T-helper 17 cell (primary cell): ENCODE measurements at regions not wholly inside any gene's neighbourhood (a gene's known extent, or its start where the extent isn't known, plus 50 kb on each side); places are given as distances from the start of the nearest gene placed in this dataset.

Experiments
- ATAC-seq: fragments of 150-1000 bp; cut with Tn5 transposase; 2 replicates; pipeline ENCODE4 v1.10.0; 2021; ENCODE audit warnings: mild to moderate bottlenecking, moderate library complexity
- DNase-seq, 3 donors: peaks; one replicate each; pipeline versions ENCODE4 v3.0.0 to v3.0.0-alpha.2; 2020 to 2021
- H3K9me3 ChIP-seq: one replicate; pipeline ENCODE4 v1.7.0; 2013; ENCODE audit warnings: low read length, mild to moderate bottlenecking; ENCODE audit not compliant: control insufficient read depth, poor library complexity, severe bottlenecking
- H3K27ac Mint-ChIP-seq: one replicate; pipeline ENCODE4 v1.8.0; 2022; ENCODE audit warnings: mild to moderate bottlenecking, moderate library complexity, mixed read lengths
- H3K27me3 Mint-ChIP-seq: one replicate; pipeline ENCODE4 v1.8.0; 2022; ENCODE audit warnings: mixed read lengths
- H3K36me3 Mint-ChIP-seq: one replicate; pipeline ENCODE4 v1.8.0; 2022; ENCODE audit warnings: low read depth, mixed read lengths
- H3K4me1 Mint-ChIP-seq: one replicate; pipeline ENCODE4 v1.8.0; 2022; ENCODE audit warnings: mild to moderate bottlenecking, mixed read lengths
- H3K4me3 Mint-ChIP-seq: one replicate; pipeline ENCODE4 v1.8.0; 2022; ENCODE audit warnings: mild to moderate bottlenecking, moderate library complexity, mixed read lengths

- H3K36me3 Mint-ChIP-seq, result no peaks in the 10 kb centered on the region
- H3K4me1 Mint-ChIP-seq, result no peaks in the 10 kb centered on the region
- H3K27ac Mint-ChIP-seq, result no peak overlapping the region
- no peak for DNase-seq
- H3K4me3 Mint-ChIP-seq, result no peak overlapping the region
- ATAC-seq, result no peak
- H3K27me3 Mint-ChIP-seq, result no peaks in the 10 kb centered on the region
- no peaks in the 10 kb centered on the region for H3K9me3 ChIP-seq
Observed at GRCh38 chr3:113051787-113052186, 61.0 kb downstream of the GTPBP8 start.

DNA sequence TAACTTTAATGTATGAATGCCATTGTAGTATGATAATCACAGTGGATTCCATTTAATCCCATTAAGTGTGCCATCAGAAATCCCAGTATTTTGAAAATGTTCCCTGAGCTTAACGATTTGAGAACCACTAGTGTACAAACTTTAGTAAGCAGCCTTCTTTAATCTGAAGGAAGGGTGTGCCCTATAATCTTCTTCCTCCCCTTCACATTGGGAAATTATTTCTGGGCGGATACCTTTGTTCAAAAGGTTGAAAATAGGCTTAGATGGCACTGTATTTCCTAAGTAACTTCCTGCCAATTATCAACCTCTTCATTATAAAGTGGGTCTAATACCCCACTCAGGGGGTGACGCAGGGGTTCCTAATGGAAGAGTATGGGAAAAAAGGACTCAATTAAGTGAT lies 62.4 kb downstream of the GTPBP8 start:
- DNase-seq (no peak), ATAC-seq (no peak)
- H3K27ac Mint-ChIP-seq, result no peak overlapping the region
- no peaks in the 10 kb centered on the region for H3K27me3 Mint-ChIP-seq
- H3K4me1 Mint-ChIP-seq, result no peaks in the 10 kb centered on the region
- H3K36me3 Mint-ChIP-seq, result no peaks in the 10 kb centered on the region
- H3K9me3 ChIP-seq, result no peaks in the 10 kb centered on the region
- no peak overlapping the region for H3K4me3 Mint-ChIP-seq

DNA sequence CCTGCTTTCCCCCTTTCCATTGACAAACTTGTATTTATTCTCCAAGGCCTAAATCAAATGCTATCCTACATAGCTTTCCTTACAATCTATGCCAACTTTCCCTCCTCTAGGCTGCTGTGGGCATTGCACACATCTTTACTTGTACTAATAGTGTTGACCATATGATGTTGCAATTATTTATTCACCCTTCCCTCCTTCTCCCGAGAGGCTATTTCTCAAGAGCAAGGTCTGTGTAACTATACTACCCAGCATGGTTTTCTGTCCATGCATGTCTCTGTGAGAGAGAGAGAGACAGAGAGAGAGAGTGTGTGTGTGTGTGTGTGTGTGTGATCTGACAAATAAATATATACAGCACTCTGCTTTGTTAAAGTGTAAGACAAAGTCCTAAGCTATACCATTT lies 63.8 kb downstream of the GTPBP8 start:
- Mint-ChIP-seq H3K4me3 (no peak overlapping the region), H3K4me1 (no peaks in the 10 kb centered on the region), H3K27me3 (no peaks in the 10 kb centered on the region), H3K27ac (no peak overlapping the region), H3K36me3 (no peaks in the 10 kb centered on the region)
- H3K9me3 ChIP-seq, result no peaks in the 10 kb centered on the region
- DNase-seq (no peak), ATAC-seq (no peak)

GRCh38 chr3:113055201-113055600 lies 64.4 kb downstream of the GTPBP8 start:
- H3K27ac Mint-ChIP-seq, result no peak overlapping the region
- no peaks in the 10 kb centered on the region for H3K9me3 ChIP-seq
- no peak overlapping the region for H3K4me3 Mint-ChIP-seq
- no peaks in the 10 kb centered on the region for H3K4me1 Mint-ChIP-seq
- no peaks in the 10 kb centered on the region for H3K36me3 Mint-ChIP-seq
- ATAC-seq (no peak), DNase-seq (no peak)
- H3K27me3 Mint-ChIP-seq, result no peaks in the 10 kb centered on the region

DNA sequence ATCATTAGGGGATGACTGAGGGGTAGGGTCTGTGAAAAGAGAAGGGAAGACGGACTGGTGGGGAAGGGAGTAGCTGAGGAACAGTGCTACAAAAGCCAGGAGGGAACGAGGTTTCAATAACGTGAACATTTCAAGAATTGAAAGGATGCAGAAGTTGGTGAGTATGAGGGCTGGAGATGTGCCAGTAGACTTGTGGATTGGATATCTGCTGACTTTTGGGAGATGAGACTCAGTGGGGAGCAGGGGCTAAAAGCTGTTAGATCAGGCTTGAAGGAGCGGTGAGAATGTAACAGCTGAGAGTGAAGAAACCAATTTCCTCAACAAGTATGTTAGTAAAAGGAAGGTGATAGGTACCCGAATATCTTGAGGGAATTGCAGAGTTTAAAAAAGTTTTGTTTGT lies 65.2 kb downstream of the GTPBP8 start:
- DNase-seq (no peak), ATAC-seq (no peak)
- Mint-ChIP-seq H3K4me1 (no peaks in the 10 kb centered on the region), H3K27ac (no peak overlapping the region), H3K36me3 (no peaks in the 10 kb centered on the region), H3K27me3 (no peaks in the 10 kb centered on the region), H3K4me3 (no peak overlapping the region)
- H3K9me3 ChIP-seq, result no peaks in the 10 kb centered on the region

DNA sequence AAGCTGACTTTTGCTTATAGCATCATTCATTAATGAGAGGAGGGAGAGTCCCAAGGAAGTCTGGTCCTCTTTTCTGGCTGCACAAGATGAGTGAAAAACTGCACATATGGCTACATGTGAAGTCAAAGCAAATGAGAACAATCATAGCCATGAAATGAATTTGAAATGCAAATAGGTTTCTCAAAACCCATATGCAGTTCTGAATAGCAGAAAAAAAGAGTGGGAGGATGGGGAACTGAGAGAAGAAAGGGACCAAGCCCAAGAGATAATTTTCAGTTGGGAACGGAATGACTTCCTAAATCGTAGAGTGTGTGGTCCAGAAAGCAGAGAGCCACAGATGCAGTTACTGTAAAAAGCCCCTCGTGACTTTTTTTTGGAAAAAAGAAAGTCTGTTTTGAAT lies 66.3 kb downstream of the GTPBP8 start:
- ATAC-seq (no peak), DNase-seq (no peak)
- Mint-ChIP-seq H3K4me1 (no peaks in the 10 kb centered on the region), H3K27ac (no peak overlapping the region), H3K36me3 (no peaks in the 10 kb centered on the region), H3K27me3 (no peaks in the 10 kb centered on the region), H3K4me3 (no peak overlapping the region)
- H3K9me3 ChIP-seq, result no peaks in the 10 kb centered on the region

- Mint-ChIP-seq H3K27ac (no peak overlapping the region), H3K27me3 (no peaks in the 10 kb centered on the region), H3K4me1 (no peaks in the 10 kb centered on the region), H3K4me3 (no peak overlapping the region), H3K36me3 (peaks cover 3% of the 10 kb centered on the region)
- DNase-seq, result no peak
- ATAC-seq, result no peak
- H3K9me3 ChIP-seq, result no peaks in the 10 kb centered on the region
Observed at GRCh38 chr3:113058188-113058587, 67.4 kb downstream of the GTPBP8 start.

- no peak overlapping the region for H3K4me3 Mint-ChIP-seq
- no peak for ATAC-seq
- H3K27ac Mint-ChIP-seq, result no peak overlapping the region
- no peaks in the 10 kb centered on the region for H3K27me3 Mint-ChIP-seq
- no peak for DNase-seq
- H3K36me3 Mint-ChIP-seq, result peaks cover 3% of the 10 kb centered on the region
- H3K9me3 ChIP-seq, result peaks cover 9% of the 10 kb centered on the region
- no peaks in the 10 kb centered on the region for H3K4me1 Mint-ChIP-seq
Observed at GRCh38 chr3:113062705-113063104, 71.9 kb downstream of the GTPBP8 start.

DNA sequence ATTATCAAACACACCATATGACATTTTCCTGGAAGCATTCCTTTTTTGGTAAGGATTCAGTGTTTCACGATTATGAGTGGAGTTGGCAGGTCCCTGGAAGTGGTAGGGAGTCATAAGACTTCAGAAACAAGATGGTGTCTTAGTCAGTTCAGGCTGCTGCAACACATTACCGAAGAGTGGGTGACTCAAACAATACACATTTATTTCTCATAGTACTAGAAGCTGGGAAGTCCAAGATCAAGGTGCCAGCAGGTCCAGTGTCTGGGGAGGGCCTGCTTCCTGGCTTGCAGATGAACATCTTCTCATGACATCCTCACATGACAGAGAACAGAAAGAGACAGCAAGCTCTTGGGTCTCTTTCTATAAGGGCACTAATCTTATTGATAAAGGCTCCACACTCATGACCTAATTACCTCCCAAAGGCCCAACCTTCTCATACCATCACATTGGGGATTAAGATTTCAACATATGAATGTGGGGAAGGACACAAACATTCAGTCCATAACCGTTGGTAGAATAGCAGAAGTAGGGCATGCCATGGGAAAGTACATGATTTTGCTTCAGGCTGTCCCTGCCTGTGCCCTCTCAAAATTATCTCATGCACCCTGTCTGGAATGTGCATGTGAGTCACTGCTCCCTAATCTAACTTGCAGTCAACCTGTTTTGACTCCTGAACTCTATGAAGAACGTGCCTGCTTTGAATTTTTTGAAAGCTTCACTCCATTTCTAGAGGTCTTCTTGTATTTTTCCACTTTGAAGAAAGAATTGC lies 72.5 kb downstream of the GTPBP8 start:
- ATAC-seq (no peak), DNase-seq (no peak)
- no peaks in the 10 kb centered on the region for H3K4me1 Mint-ChIP-seq
- no peaks in the 10 kb centered on the region for H3K27me3 Mint-ChIP-seq
- H3K9me3 ChIP-seq, result peaks cover 9% of the 10 kb centered on the region
- peaks cover 3% of the 10 kb centered on the region for H3K36me3 Mint-ChIP-seq
- H3K27ac Mint-ChIP-seq, result no peak overlapping the region
- no peak overlapping the region for H3K4me3 Mint-ChIP-seq

GRCh38 chr3:113064183-113064582 lies 73.4 kb downstream of the GTPBP8 start:
- peaks cover 3% of the 10 kb centered on the region for H3K36me3 Mint-ChIP-seq
- DNase-seq, result no peak

GRCh38 chr3:113065336-113065735 lies 74.6 kb downstream of the GTPBP8 start:
- ATAC-seq, result no peak
- no peaks in the 10 kb centered on the region for H3K4me1 Mint-ChIP-seq
- peaks cover 9% of the 10 kb centered on the region for H3K9me3 ChIP-seq
- H3K36me3 Mint-ChIP-seq, result peaks cover 3% of the 10 kb centered on the region
- H3K27ac Mint-ChIP-seq, result no peak overlapping the region
- H3K27me3 Mint-ChIP-seq, result no peaks in the 10 kb centered on the region
- no peak for DNase-seq
- H3K4me3 Mint-ChIP-seq, result no peak overlapping the region

More at GRCh38 chr3:113064183-113064582, 73.4 kb downstream of the GTPBP8 start:
- no peaks in the 10 kb centered on the region for H3K4me1 Mint-ChIP-seq
- peaks cover 9% of the 10 kb centered on the region for H3K9me3 ChIP-seq
- H3K27me3 Mint-ChIP-seq, result no peaks in the 10 kb centered on the region
- no peak for ATAC-seq
- H3K27ac Mint-ChIP-seq, result no peak overlapping the region
- H3K4me3 Mint-ChIP-seq, result no peak overlapping the region

GRCh38 chr3:113070072-113070640 lies 79.4 kb downstream of the GTPBP8 start:
- no peaks in the 10 kb centered on the region for H3K27me3 Mint-ChIP-seq
- DNase-seq, result no peak
- ATAC-seq, result no peak
- H3K4me3 Mint-ChIP-seq, result no peak overlapping the region
- no peak overlapping the region for H3K27ac Mint-ChIP-seq
- H3K36me3 Mint-ChIP-seq, result no peaks in the 10 kb centered on the region
- peaks cover 9% of the 10 kb centered on the region for H3K9me3 ChIP-seq
- H3K4me1 Mint-ChIP-seq, result no peaks in the 10 kb centered on the region

DNA sequence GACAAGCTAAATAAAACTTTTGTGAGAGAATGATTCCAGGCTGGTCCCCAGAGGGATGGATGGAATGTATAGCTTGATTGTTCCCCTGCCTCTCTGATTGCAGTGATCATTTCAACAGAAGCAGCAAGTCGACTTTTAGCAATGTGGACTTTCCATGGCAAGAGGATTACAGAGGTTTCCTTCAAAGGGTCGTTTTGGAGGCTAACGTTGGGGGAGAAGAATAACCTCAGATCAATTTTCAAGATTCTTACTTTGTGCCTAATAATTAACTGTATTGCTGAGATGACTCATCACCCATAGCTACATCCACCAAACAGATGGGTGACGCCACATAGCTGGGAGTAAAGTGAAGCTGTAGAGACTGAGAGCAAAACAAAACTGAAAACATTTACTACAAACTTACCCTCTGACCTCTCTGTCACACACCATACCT lies 79.9 kb downstream of the GTPBP8 start:
- no peak overlapping the region for H3K27ac Mint-ChIP-seq
- no peaks in the 10 kb centered on the region for H3K4me1 Mint-ChIP-seq
- no peak for DNase-seq
- peaks cover 9% of the 10 kb centered on the region for H3K9me3 ChIP-seq
- H3K36me3 Mint-ChIP-seq, result no peaks in the 10 kb centered on the region
- ATAC-seq, result no peak
- no peaks in the 10 kb centered on the region for H3K27me3 Mint-ChIP-seq
- no peak overlapping the region for H3K4me3 Mint-ChIP-seq

DNA sequence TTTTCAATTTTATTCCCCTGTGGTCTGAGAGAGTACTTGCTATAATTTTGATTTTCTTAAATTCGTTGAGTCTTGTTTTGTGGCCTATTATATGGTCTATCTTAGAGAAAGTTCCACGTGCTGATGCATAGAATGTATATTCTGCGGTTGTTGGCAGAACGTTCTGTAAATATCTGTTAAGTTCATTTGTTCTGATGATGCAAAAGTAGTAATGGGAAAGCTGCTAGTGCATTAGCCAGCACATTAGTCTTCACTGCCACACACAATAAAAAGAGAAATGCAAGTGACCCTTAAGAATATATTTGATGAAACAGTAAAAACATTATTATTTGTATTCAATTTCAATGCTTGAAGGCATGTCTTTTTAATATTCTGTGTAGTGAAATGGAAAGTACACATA lies 84.8 kb downstream of the GTPBP8 start:
- H3K9me3 ChIP-seq, result no peaks in the 10 kb centered on the region
- no peak overlapping the region for H3K4me3 Mint-ChIP-seq
- no peak for ATAC-seq
- no peak for DNase-seq
- no peaks in the 10 kb centered on the region for H3K27me3 Mint-ChIP-seq
- no peaks in the 10 kb centered on the region for H3K36me3 Mint-ChIP-seq
- no peak overlapping the region for H3K27ac Mint-ChIP-seq
- no peaks in the 10 kb centered on the region for H3K4me1 Mint-ChIP-seq
